Activated T-cell treated with anti-CD3 and anti-CD28 coated beads for 1 hour (primary cell): ENCODE measurements at regions not wholly inside any gene's neighbourhood (a gene's known extent, or its start where the extent isn't known, plus 50 kb on each side); places are given as distances from the start of the nearest gene placed in this dataset.
"Not testable (repeated sequence)": the region's sequence is repeated elsewhere in the genome, so short reads cannot be mapped to it uniquely, and the experiment has no call there.

Experiments used
- DNase-seq: peaks from one replicate; pipeline ENCODE4 v3.0.0-alpha.2; 2020; ENCODE audit warnings: low read depth

DNA sequence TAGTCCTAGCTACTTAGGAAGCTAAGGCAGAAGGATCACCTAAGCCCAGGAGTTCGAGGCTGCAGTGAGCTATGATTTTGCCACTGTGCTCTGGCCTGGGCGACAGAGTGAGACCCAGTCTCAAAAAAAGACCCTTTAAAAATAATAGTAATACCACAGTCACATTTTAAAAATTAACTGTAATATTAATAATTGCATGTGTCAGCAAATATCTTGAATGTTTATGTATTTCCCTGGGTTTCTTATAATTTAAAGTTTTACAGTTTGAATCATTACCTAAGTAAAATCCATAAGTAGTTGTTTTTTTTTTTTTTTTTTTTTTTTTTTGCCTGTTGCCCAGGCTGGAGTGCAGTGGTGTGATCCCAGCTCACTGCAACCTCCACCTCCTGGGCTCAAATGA is 69.2 kb downstream of the LYZL2 start:
- DNase-seq, result no peak

DNA sequence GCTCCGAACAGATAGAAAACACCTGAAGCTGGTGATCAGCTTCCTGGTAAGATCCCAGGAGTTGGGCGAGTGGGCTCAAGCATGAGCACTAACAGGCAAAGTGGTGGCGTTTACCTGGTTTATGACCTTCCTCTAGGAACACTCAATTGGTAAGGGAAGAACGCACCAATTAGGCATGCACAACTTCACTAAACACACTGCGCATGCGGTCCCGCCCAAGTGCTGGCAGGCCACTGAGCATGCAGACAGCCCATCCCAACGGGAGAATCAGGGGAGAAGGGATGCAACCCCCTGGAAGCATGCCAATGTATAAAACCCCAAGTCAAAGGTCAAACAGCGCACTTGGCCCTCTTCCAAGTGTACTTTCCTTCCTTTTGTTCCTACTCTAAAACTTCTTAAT is 70.4 kb downstream of the LYZL2 start:
- no peak for DNase-seq

DNA sequence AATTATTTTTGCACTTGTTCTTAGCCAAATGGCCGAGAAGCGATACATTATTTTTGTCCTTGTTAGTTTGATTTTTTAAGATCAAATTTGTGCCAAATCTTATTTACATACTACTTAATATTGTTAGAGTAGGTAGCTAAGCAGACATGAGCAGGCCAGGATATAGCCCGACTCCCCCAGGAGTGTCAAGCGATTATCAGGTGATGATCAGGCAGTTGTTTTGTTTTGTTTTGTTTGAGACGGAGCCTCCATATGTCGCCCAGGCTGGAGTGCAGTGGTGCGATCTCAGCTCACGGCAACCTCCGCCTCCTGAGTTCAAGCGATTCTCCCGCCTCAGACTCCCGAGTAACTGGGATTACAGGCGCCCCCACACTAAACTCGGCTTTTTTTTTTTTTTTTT is 71.1 kb downstream of the LYZL2 start:
- no peak for DNase-seq

DNA sequence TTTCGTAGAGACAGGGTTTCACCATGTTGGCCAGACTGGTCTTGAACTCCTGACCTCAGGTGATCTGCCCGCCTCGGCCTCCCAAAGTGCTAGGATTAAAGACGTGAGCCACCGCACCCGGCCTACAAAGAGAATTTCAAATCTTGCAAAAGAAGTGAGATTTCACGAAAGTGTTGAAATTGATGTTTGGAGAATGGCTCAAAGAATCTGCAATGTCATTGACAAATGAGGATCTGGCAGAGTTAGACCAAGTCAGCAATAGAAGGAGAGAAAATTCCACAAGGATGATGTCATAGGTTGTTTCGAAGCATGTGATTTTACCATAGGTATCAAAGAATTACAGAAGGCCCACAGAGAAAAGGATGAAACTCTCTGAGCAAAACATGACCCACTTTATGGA is 71.7 kb downstream of the LYZL2 start:
- DNase-seq, result no peak

DNA sequence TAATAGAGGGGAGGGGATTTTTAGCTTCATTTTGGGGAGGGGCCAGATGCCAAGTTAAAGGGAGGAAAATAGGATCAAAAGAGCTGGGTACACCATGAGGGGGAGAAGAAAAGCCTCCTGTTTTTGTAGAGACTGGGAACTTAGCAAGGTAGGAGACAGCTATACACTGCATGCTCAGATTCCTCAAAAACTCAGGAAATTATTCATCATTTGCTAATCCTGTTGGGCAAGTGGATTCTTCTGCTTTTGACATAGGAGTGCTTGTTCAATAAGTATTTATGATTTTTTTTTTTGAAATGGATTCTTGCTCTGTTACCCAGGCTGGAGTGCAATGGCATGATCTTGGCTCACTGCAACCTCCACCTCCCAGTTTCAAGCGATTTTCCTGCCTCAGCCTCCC is 73.4 kb downstream of the LYZL2 start:
- no peak for DNase-seq

DNA sequence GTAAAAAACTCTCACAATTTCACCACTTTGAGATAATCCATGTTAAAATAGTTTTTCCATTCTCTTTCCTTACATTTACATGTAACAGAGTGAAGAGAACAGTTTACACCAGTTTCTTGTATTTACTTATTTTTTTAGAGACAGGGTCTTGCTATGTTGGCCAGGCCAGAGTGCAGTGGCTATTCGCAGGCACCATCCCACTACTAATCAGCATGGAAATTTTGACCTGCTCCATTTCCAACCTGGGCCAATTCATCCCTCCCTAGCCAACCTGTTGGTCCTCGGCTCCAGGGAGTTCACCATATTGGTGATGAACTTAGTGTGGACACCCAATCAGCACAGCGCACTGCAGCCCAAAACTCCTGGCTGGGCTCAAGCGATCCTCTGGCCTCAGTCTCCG is 74.1 kb downstream of the LYZL2 start:
- DNase-seq, result no peak

DNA sequence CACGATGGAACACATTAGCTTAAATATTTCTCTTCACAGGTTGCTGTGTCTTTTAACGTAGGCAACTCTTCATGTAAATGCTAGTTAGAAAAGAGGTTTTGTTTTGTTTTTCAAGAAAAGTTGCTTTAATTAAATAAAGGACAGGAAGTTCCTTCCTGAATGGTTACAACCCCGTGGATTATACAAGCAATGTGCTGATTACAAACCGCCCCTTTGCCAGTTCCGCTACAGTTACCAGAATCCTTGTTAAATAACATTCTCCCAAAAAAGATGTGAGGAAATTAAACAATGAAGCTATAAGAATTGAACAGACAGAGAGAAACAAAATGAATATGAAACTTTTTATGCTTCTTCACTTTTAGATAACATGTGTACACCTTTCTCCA is 75.1 kb downstream of the LYZL2 start:
- no peak for DNase-seq

DNA sequence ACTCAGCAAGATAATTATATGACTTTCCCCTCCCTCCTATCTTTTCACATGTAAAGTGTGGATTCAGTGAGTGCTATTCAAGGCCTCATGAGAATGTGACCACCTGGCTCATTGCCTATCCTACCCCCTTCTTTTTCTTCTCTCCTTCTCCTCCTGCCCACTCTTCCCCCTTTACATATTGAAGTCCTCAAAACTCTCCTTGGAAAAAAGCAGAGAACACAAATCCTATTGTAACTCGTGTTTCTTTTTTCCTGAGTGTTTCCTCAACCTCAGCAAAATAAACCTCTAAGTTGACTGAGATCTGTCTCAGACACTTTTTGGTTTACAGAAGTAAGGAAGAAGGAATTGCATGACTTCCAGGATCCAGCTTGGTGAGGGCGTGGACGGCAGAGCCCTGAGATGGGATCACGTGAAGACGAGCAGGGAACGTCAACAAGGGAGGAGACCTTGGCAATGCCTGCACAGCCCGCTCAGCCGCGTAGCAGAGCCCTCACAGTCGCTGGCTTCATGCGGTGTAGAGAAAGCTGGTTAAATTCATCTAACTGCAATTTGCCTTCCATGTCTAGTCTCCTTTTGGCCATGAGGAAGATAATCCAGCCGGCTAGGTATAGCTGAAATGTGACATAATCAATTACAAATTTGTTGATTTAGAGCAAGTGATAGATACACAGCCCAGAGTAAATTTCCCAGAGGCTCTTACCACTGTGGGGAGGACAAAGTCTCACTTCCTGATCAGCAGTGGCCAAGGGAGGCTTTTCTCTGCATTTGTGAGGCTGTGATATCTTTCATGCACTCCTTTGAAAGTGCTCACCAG is 75.7 kb downstream of the LYZL2 start:
- DNase-seq, result no peak

DNA sequence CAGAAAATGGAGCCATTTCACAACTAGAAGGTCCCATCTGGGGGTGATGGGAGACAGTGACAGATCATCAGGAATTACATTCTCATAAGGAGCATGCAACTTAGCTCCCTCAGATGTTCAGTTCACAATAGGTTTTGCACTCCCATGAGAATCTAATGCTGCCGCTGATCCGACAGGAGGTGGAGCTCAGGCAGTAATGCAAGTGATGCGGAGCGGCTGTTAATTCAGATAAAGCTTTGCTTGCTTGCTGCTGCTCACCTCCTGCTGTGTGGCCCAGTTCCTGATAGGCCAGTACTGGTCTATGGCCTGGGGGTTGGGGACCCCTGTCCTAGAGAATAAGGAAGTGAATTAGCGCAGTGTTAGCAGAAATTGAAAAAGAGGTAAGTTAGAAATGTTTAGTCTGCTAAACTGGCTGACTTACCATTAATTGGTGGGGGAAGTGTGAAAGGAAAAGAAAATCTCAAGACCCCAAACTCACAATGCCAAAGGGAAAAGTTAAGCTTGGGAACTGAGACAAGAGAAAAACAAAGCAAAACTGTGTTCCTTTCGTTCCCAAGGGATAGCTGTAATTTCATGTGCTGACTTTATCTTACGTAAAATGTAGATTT is 76.4 kb downstream of the LYZL2 start:
- no peak for DNase-seq

DNA sequence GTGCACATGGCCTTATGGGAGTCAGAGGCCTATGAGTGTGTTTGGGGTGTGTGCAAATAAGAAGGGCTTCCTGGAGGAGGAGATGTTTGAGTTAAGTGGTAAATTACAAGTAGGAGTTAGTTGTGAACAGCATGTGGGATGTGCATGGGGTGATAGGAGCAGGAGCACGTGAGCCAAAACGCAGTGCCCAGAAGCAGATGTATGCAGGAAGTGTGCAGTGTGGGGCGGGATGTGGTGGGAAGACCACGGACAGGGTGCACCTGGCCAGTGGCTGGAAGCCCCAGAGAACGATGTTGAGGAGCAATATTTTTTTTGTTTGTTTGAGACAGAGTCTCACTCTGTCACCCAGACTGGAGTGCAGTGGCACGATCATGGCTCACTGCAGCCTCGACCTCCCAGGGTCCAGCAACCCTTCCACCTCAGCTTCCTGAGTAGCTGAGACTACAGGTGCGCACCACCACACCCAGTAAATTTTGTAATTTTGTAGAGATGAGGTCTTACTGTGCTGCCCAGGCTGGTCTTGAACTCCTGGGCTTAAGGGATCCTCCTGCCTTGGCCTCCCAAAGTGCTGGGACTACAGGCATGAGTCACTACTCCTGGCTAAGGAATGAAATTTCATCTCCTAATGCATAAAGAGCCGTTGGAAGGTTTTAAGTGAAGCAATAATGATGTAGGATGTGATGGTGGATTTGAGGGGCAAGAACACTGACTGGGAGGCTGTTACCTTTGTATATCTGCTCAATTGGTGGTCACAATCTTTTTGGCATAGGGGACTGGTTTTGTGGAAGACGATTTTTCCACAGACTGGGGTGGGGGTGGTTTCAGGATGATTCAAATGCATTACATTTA is 78.4 kb downstream of the LYZL2 start:
- no peak for DNase-seq

DNA sequence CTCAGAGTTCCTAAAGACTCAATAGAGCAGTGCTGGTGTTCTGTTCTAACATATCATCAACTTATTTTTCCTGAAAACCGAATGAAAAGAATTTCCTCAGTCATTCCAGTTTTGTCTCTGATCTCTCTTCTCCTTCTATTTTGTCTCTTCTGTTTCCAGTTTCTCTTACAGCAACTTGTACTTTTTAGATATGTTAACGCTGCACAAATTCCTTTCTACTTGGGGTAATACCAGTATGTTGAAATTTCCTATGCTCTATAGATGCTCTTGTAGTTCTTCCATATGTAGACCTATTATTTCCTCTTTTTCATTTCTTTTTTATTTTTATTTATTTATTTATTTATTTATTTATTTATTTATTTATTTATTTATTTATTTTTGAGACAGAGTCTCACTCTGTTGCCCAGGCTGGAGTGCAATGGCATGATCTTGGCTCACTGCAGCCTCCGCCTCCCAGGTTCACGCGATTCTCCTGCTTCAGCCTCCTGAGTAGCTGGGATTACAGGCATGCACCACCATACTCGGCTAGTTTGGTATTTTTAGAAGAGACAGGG is 80.3 kb downstream of the LYZL2 start:
- DNase-seq, result not testable (repeated sequence)

DNA sequence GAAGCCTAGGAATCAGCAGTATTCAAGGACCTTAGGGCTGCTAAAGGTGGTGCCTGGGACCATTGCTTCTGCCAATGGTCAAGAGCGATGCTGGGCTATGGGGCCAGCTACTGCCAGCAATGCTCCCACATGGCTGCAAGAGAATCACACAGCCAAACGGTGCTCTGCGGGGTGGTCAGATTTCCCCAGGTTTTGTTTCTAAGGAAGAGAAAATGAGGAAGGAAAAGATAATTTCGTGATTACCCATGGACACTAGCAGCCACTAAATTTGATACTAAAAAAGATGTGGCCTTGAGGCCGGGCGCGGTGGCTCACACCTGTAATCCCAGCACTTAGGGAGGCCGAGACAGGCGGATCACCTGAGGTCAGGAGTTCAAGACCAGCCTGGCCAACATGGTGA is 83.0 kb downstream of the LYZL2 start:
- no peak for DNase-seq

DNA sequence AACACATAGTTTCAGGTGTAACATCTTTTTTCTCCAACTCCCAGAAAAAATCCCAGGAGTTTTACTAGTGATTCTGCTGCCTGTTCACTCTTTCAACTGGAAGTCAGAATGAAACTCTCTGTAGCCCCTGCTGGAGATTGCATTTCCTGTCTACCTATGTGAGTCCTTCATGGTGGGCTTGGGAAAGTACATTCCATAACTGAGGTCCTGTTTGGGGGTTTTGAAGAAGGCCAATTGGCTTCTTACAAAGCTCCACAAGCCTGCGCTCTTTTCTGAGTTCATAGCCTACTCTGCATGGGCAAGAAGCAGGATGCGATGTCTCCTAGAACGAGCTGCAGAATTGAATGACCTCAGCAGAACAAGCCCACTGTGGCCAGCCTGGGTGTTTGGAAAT is 86.7 kb downstream of the LYZL2 start:
- DNase-seq, result no peak

DNA sequence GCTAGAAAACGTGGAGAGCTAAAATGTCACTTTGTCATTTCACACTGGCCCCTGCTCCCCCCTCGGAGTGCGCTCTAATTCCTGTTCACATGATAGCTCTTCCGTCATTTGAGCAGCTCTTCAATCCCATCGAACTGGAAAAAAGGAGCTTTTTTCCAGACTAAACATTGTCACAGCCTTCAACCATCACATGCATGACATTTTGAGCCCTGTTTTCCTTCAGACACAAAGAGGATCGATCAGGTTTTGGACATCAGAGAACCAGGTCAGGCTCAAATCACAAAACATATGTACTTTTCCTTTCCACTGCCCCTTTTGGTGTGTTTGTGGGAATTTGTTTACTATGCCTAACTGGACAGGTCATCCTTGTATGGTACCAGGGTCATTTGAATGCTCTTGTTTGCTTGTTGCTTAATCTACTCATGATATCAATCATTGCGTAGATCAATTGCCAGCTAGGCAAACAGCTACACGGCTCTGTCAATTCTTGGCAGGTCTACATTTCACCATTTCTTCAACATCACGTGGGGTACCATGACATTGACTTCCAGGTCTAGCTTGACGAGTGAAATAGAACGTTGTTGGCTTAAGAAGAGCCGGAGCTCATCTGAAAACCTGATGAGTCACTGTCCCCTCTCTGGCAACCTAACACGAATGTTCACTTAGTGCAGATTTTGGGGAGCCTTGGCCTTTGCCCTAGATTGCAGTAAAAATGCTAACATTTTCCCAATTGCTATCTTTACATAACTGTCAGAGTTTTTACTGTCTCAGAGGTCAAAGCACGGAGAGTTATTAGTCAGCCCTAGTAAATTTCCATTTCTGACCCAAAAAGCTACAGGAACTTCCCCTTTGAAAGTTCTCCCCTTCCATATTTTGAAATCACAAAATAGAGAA is 87.3 kb downstream of the LYZL2 start:
- DNase-seq, result no peak

DNA sequence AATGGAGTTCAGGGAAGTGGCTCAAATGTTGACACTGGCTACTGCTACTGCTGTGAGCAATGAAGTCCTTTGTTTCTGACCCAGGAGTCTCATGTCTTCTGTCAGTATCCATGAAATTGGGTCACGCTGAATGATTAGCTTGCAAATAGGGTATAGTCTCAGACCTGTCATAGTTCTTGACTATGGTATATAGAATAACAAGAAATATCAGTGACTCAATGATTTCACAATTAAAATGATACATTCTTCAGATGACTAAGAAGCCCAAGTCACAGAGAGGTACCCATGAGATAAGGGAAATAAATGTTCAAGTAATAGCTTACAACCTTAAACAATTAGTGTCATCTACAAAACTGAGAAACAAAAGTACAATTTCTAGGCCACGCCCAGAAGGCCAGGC is 89.3 kb downstream of the LYZL2 start:
- no peak for DNase-seq

DNA sequence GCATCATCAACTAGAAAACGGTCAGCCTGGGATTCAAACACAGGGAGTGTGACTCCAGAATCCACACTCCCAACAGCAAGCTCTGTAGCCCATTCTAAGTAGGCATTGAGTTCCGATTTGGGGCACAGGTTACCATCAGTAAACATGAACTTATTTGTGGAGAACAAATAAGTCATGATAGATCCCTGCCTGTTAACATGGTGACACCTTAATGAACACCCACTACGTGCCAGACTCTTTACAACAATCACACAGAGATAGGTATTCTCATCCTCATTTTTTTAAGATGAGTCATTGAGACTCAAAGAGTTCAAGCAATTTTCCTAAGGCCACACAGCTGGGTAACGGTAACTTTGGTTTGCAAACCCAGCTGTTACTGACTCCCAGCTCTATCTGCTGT is 91.5 kb downstream of the LYZL2 start:
- DNase-seq, result no peak

DNA sequence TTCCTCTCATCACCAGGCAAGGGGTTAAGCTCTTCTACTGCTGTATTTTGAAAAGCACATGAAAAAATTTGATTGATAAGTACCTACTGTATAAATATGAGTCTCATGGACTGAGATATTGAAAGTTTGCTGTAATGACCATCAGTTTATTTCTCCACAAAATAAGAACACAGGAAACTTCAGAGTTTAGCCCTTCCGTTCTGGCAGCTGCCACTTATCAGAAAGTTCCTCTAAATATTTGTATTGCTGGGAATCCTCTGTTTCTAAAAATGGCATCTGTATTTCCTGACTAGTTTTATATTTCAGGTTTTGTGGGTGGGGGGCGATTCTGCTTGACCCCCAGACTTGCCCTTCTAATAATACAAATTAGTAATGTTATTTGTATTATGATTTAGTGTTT is 92.0 kb downstream of the LYZL2 start:
- DNase-seq, result no peak

DNA sequence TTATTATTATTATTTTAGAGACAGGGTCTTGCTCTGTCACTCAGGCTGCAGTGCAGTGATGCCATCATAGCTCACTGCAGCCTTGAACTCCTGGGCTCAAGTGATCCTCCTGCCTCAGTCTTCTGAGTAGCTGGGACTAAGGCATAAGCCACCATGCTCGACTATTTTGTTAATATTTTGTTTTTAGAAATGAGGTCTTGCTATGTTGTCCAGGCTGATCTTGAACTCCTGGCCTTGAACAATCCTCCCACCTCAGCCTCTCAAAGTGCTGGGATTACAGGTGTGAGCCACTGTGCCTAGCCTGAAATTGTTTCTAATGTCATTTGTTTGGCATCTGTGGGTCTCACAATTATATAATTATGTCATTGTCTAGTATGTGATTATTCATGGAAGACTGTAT is 92.4 kb downstream of the LYZL2 start:
- DNase-seq, result not testable (repeated sequence)

DNA sequence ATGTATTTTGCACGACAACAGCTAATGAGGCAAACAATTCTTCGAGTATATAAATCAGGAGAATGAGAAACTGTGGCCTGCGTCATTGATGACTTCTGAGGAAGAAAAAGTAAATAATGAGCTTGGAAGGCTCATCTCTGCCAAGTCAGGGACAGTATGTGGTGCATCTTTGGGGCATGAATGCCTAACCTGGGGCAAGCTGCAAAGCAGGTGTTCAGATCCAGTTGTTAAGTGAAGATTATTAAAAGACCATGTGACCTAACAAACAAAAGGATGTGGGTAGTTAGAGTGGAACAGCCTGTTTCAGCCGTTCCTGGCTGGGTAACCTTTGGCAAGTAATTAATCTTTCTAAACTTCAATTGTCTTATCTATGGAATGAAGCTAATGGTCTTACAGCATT is 93.0 kb downstream of the LYZL2 start:
- DNase-seq, result no peak

DNA sequence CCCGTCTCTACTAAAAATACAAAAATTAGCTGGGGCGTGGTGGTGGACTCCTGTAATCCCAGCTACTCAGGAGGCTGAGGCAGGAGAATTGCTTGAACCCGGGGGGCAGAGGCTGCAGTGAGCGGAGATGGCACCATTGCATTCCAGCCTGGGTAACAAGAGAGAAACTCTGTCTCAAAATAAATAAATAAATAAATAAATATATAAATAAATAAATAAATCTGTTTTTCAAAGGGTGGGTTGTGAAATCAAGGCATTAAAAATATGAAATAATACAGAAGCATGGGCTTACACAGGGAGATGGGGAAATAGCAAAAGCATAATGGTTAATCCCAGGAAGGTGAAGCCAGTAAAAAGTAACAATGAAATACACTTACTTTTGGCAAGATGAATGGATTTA is 93.9 kb downstream of the LYZL2 start:
- DNase-seq, result no peak

DNA sequence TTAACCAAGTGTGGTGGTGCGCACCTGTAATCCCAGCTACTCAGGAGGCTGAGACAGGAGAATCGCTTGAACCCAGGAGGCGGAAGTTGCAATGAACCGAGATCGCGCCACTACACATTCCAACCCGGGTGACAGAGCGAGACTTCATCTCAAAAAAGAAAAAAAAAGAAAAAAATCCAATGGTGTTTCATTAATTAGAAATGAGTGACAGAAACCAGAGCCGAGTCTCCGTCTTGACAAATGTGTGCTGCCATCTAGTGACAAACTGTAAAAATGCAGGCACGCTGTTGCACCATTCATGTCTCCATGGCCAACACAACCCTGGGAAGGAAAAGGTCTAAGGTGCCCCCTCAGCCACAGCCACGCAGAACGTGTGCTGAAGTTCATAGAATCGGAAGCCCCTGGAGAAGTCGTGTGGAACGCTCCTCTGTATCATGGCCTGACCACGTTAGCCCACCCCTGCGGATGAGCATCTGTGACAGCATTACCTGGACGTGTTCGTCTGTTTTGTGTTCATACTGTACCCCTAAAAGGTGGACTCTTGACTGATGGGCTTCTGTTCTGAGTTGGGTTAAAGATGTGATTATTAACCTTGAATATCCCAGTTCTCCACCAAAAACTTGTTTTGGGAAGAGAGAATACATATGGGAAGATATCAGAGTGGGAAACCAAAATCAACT is 94.9 kb downstream of the LYZL2 start:
- DNase-seq, result peak; percentile 49
